ENCODE measurements at regions not wholly inside any gene's neighbourhood (a gene's known extent, or its start where the extent isn't known, plus 50 kb on each side); places are given as distances from the start of the nearest gene placed in this dataset.

GRCh38 chr6:134429861-134430380 lies 112.0 kb upstream of the SGK1 start (continued):
- TF ChIP-seq SFPQ (IDR thresholded peaks at IDR 0.05; ENCODE audit: low read depth, low read length) (no peak), KLF13 (tag; IDR thresholded peaks at IDR 0.05; ENCODE audit: borderline replicate concordance, low read depth) (no peak), DACH1 (IDR thresholded peaks at IDR 0.05; ENCODE audit: partially characterized antibody) (no peak), NCOR1 (IDR thresholded peaks at IDR 0.05) (peak; percentile 34), NFIC (IDR thresholded peaks at IDR 0.05) (peak; percentile 38; the same call in 1 of the 2 replicates), KDM1A (IDR thresholded peaks at IDR 0.05) (0 out of 4 replicates have a peak, but pooled peaks of 1 of the 2 experiments have one; percentile 12), TFAP4 (CRISPR knock-in tag; IDR thresholded peaks at IDR 0.05; ENCODE audit: borderline replicate concordance) (peak; percentile 47; the same call in 1 of the 2 replicates), CBFA2T3 (IDR thresholded peaks at IDR 0.05) (peak; percentile 74), ARID1B (IDR thresholded peaks at IDR 0.05) (peak; percentile 67), CBFA2T2 (conservative IDR thresholded peaks at IDR 0.05) (peak; percentile 48), TAL1 (IDR thresholded peaks at IDR 0.05) (peak; percentile 63), TEAD4 (IDR thresholded peaks at IDR 0.05; ENCODE audit: low read length) (peak; percentile 38; the same call in 1 of the 2 replicates), TEAD4 (CRISPR knock-in tag; IDR thresholded peaks at IDR 0.05; ENCODE audit: borderline replicate concordance) (no peak)
